H1 (cell line): ENCODE measurements at regions not wholly inside any gene's neighbourhood (a gene's known extent, or its start where the extent isn't known, plus 50 kb on each side); places are given as distances from the start of the nearest gene placed in this dataset.

ENCODE experiments used
- CTCF ChIA-PET: fragments of 300-600 bp; sonication (Branson Sonifier 250); formaldehyde crosslinking; loops from one replicate; lab custom pipeline; 2021; ENCODE audit not compliant: partially characterized antibody; lab: Charles Lee
- POLR2A ChIA-PET: fragments of 300-600 bp; sonication (Branson Sonifier 250); formaldehyde crosslinking; loops from one replicate; lab custom pipeline; 2021; ENCODE audit warnings: inconsistent platforms; ENCODE audit not compliant: partially characterized antibody; lab: Charles Lee
- DNase-seq, 2 experiments: peaks; one replicate each; pipeline versions ENCODE4 v3.0.0 to v3.0.0-alpha.2; 2010 to 2022; ENCODE audit warnings: low spot score in 2 of 2, low read depth in 1 of 2, mixed read lengths in 1 of 2
- FAIRE-seq: peaks from 2 replicates; lab custom pipeline; 2011; peaks lifted over from hg19 to GRCh38; lab: Jason Lieb, UNC
- H2AFZ ChIP-seq: 2 replicates; pipeline ENCODE4 v1.8.1; 2012; ENCODE audit warnings: low read length, inconsistent platforms
- H2AK5ac ChIP-seq: 2 replicates; pipeline ENCODE4 v1.6.1; 2013; ENCODE audit warnings: low read depth, low read length
- H2BK120ac ChIP-seq: replicated peaks from 2 replicates; pipeline ENCODE3; 2013; ENCODE audit warnings: low read depth, low read length, inconsistent platforms
- H2BK12ac ChIP-seq: 2 replicates; pipeline ENCODE4 v1.6.1; 2013; ENCODE audit warnings: low read depth, low read length
- H2BK15ac ChIP-seq: 2 replicates; pipeline ENCODE4 v1.6.1; 2013; ENCODE audit warnings: low read length
- H2BK20ac ChIP-seq: 2 replicates; pipeline ENCODE4 v1.6.1; 2013; ENCODE audit warnings: low read length
- H2BK5ac ChIP-seq: 2 replicates; pipeline ENCODE4 v1.6.1; 2013; ENCODE audit warnings: low read depth, low read length
- H3K14ac ChIP-seq: 2 replicates; pipeline ENCODE4 v1.6.1; 2013; ENCODE audit warnings: inconsistent platforms; ENCODE audit not compliant: insufficient read length
- H3K18ac ChIP-seq: 2 replicates; pipeline ENCODE4 v1.6.1; 2013; ENCODE audit warnings: low read length; ENCODE audit errors: extremely low read depth
- H3K23ac ChIP-seq: 2 replicates; pipeline ENCODE4 v1.6.1; 2013; ENCODE audit warnings: inconsistent platforms; ENCODE audit not compliant: insufficient read length
- H3K23me2 ChIP-seq: 2 replicates; pipeline ENCODE4 v1.6.1; 2013; ENCODE audit warnings: low read depth, low read length
- H3K27ac ChIP-seq: 2 replicates; pipeline ENCODE4 v1.6.1; 2011; ENCODE audit warnings: low read depth, low read length, inconsistent platforms
- H3K27me3 ChIP-seq, 4 experiments: replicated peaks in 1 of 4; 1 replicate in 1 of 4; 2 replicates in 3 of 4; pipeline versions ENCODE4 v1.6.1 to v1.8.1; 2011 to 2013; ENCODE audit warnings: low read length in 3 of 4, mild to moderate bottlenecking in 3 of 4, inconsistent platforms in 2 of 4, mixed read lengths in 2 of 4, moderate library complexity in 1 of 4; ENCODE audit not compliant: control insufficient read depth in 3 of 4, insufficient read depth in 3 of 4; ENCODE audit errors: extremely low read depth in 1 of 4
- H3K36me3 ChIP-seq, 4 experiments: 2 replicates each; pipeline versions ENCODE4 v1.6.1 to v1.8.1; 2011 to 2013; ENCODE audit warnings: mild to moderate bottlenecking in 4 of 4, low read length in 3 of 4, moderate library complexity in 2 of 4, control low read depth in 1 of 4, inconsistent platforms in 1 of 4; ENCODE audit not compliant: insufficient read depth in 4 of 4, control insufficient read depth in 2 of 4
- H3K4ac ChIP-seq: replicated peaks from 2 replicates; pipeline ENCODE3; 2013; ENCODE audit warnings: low read length, low read depth, mixed read lengths, inconsistent platforms; ENCODE audit not compliant: insufficient read length
- H3K4me1 ChIP-seq, 4 experiments: replicated peaks in 1 of 4; 1 replicate in 1 of 4; 2 replicates in 3 of 4; pipeline versions ENCODE4 v1.6.1 to v1.8.1; 2011 to 2013; ENCODE audit warnings: low read length in 3 of 4, inconsistent platforms in 2 of 4, mixed read lengths in 1 of 4; ENCODE audit not compliant: insufficient read depth in 4 of 4, control insufficient read depth in 3 of 4
- H3K4me2 ChIP-seq, 2 experiments: 2 replicates each; pipeline versions ENCODE4 v1.6.1 to v1.8.1; 2011 to 2013; ENCODE audit warnings: low read depth in 2 of 2, low read length in 2 of 2, control low read depth in 1 of 2, inconsistent platforms in 1 of 2, mild to moderate bottlenecking in 1 of 2; ENCODE audit not compliant: insufficient read depth in 1 of 2
- H3K4me3 ChIP-seq, 4 experiments: fragments of 200-600, 300-600 bp in 1 of 4; sonication (generic), shearing (Covaris generic), sonication (Bioruptor Twin) in 1 of 4; 2 replicates each; pipeline versions ENCODE4 v1.5.1 to v1.8.1; 2011 to 2016; ENCODE audit warnings: low read length in 4 of 4, low read depth in 3 of 4, control low read depth in 2 of 4, inconsistent platforms in 2 of 4, mild to moderate bottlenecking in 2 of 4, mixed read lengths in 1 of 4, moderate library complexity in 1 of 4; ENCODE audit not compliant: insufficient read depth in 2 of 4; ENCODE audit errors: extremely low read depth in 1 of 4
- H3K56ac ChIP-seq: replicated peaks from 2 replicates; pipeline ENCODE3; 2013; ENCODE audit warnings: low read depth, mild to moderate bottlenecking, mixed read lengths, low read length, inconsistent platforms; ENCODE audit not compliant: insufficient read length
- H3K79me1 ChIP-seq: 2 replicates; pipeline ENCODE4 v1.6.1; 2013; ENCODE audit warnings: low read depth, low read length, control low read depth
- H3K79me2 ChIP-seq, 2 experiments: 2 replicates each; pipeline versions ENCODE4 v1.6.1 to v1.8.1; 2012 to 2013; ENCODE audit warnings: low read length in 2 of 2, mild to moderate bottlenecking in 2 of 2, inconsistent platforms in 1 of 2; ENCODE audit not compliant: insufficient read depth in 2 of 2, control insufficient read depth in 1 of 2
- H3K9ac ChIP-seq, 4 experiments: replicated peaks in 1 of 4; 1 replicate in 1 of 4; 2 replicates in 3 of 4; pipeline versions ENCODE4 v1.6.1 to v1.8.1; 2011 to 2013; ENCODE audit warnings: low read depth in 3 of 4, low read length in 3 of 4, control low read depth in 2 of 4, mild to moderate bottlenecking in 2 of 4, moderate library complexity in 2 of 4, inconsistent platforms in 1 of 4; ENCODE audit errors: extremely low read depth in 1 of 4
- H3K9me3 ChIP-seq, 2 experiments: 2 replicates each; pipeline versions ENCODE4 v1.6.1 to v1.8.1; 2012 to 2013; ENCODE audit warnings: mild to moderate bottlenecking in 2 of 2, moderate library complexity in 2 of 2, control low read depth in 1 of 2, inconsistent platforms in 1 of 2, low read depth in 1 of 2, low read length in 1 of 2, mixed read lengths in 1 of 2; ENCODE audit not compliant: insufficient read depth in 2 of 2
- H4K20me1 ChIP-seq, 2 experiments: replicated peaks in 1 of 2; 2 replicates each; pipeline versions ENCODE3 to v1.8.1; 2011 to 2013; ENCODE audit warnings: inconsistent platforms in 2 of 2, low read length in 2 of 2, mild to moderate bottlenecking in 1 of 2; ENCODE audit not compliant: insufficient read depth in 2 of 2, control insufficient read depth in 1 of 2
- H4K5ac ChIP-seq: 2 replicates; pipeline ENCODE4 v1.6.1; 2013; ENCODE audit warnings: low read length, low read depth, mixed read lengths, inconsistent platforms; ENCODE audit not compliant: insufficient read length
- H4K8ac ChIP-seq: 2 replicates; pipeline ENCODE4 v1.8.0; 2013; ENCODE audit warnings: mild to moderate bottlenecking, moderate library complexity, low read length, inconsistent platforms; ENCODE audit not compliant: insufficient read depth; ENCODE audit errors: extremely low read depth
- H4K91ac ChIP-seq: replicated peaks from 2 replicates; pipeline ENCODE3; 2013; ENCODE audit warnings: low read length, mixed read lengths, inconsistent platforms; ENCODE audit not compliant: insufficient read length
- CHD7 ChIP-seq: fragments of 300-600 bp; sonication (generic); IDR thresholded peaks from 2 replicates; pipeline ENCODE4 v1.7.1; 2012; ENCODE audit warnings: low read length, moderate library complexity, mild to moderate bottlenecking, inconsistent platforms; ENCODE audit not compliant: insufficient replicate concordance
- WGBS, 2 experiments: shearing (Covaris generic) in 1 of 2; methylation state at CpG; one replicate each; pipeline versions ENCODE4 v1.1.6 to v1.1.7; 2013 to 2015; ENCODE audit warnings: low lambda C conversion rate in 2 of 2, mixed read lengths in 2 of 2, inconsistent platforms in 1 of 2, low coverage in 1 of 2, missing lambda C conversion rate in 1 of 2; ENCODE audit not compliant: insufficient replicate concordance in 2 of 2, insufficient coverage in 1 of 2, insufficient read length in 1 of 2; ENCODE audit errors: extremely low coverage in 1 of 2, missing lambda C conversion rate in 1 of 2; 5-methylcytosine and 5-hydroxymethylcytosine counted together

DNA sequence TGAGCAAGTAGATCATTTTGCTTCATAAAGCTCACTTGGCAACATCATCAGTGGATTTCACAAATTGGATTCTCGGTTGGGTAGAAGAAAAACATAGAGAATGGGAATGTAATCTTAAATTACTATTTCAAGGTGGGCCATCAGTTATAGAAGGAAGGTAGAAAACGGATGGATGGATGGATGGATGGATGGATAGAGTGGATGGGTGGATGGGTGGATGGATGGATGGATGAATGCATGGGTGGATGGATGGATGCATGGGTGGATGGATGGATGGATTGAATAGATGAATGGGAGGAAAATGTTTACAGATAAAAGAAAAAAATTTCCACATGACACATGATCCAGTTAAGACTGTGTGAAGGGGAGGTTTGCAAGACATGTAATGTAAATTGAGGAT lies 159.7 kb downstream of the MEX3B start:
- no peak overlapping the region for H2BK12ac ChIP-seq
- H3K79me1 ChIP-seq: no peaks in the 10 kb centered on the region
- H2AK5ac ChIP-seq: no peak overlapping the region
- FAIRE-seq (no peak), DNase-seq (no peak)
- no peak overlapping the region for H4K5ac ChIP-seq
- H3K27ac ChIP-seq: no peak overlapping the region
- no peaks in the 10 kb centered on the region for H3K27me3 ChIP-seq
- no peak overlapping the region for H4K8ac ChIP-seq
- H3K23ac ChIP-seq: no peak overlapping the region
- H2BK20ac ChIP-seq: no peak overlapping the region
- H3K4me1 ChIP-seq: no peaks in the 10 kb centered on the region
- H2BK5ac ChIP-seq: no peak overlapping the region
- no peak overlapping the region for H3K56ac ChIP-seq
- no peaks in the 10 kb centered on the region for H4K20me1 ChIP-seq
- no peak overlapping the region for H2BK120ac ChIP-seq
- no peaks in the 10 kb centered on the region for H3K36me3 ChIP-seq
- no peak overlapping the region for H4K91ac ChIP-seq
- H3K4ac ChIP-seq: no peak overlapping the region
- 85% methylated on average over 2 of the region's 2 CpGs; no CpG with 5 or more reads in 1 of the 2 experiments for WGBS, 2 experiments
- H3K14ac ChIP-seq: no peak overlapping the region
- CTCF ChIA-PET: no interaction called here
- H3K9me3 ChIP-seq: no peaks in the 10 kb centered on the region
- H3K4me2 ChIP-seq: no peak overlapping the region
- no peak overlapping the region for H2AFZ ChIP-seq
- H3K23me2 ChIP-seq: peaks cover 2% of the 10 kb centered on the region; the same call in 1 of the 2 replicates
- H2BK15ac ChIP-seq: no peak overlapping the region
- POLR2A ChIA-PET: interaction anchor here (0.6 kb wide), 1 partner anchor 247 kb away, joined by 3 read pairs; no protein-coding TSS in a partner anchor
- no peaks in the 10 kb centered on the region for H3K79me2 ChIP-seq
- no peak overlapping the region for H3K9ac ChIP-seq
- H3K18ac ChIP-seq: no peak overlapping the region
- H3K4me3 ChIP-seq: no peak overlapping the region
- no peak for TF ChIP-seq CHD7
